HG03175 (cell line): ENCODE measurements at regions not wholly inside any gene's neighbourhood (a gene's known extent, or its start where the extent isn't known, plus 50 kb on each side); places are given as distances from the start of the nearest gene placed in this dataset.

ENCODE experiments used
- ATAC-seq: cut with Tn5 transposase; IDR thresholded peaks from one replicate; pipeline ENCODE4 v1.9.1; 2021; ENCODE audit warnings: mild to moderate bottlenecking, moderate library complexity; ENCODE audit not compliant: unreplicated experiment

DNA sequence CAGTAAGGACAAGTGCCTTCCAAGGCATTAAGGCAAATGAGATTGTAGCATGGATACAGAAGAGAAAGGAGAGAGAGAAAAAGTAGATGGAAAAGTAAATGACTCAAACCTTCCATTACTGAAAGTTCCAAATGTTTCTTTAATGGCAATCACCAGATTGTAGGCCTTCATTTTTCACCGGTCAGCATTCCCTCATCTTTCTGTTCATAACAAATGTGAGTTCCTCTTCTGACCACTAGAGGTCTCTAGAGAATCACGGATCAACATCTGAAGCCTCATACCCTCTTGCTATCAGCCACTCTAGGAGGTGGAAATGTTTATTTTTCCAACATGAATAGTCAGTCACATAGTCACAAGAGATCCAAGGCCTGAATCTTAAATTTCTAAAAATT is 73.6 kb upstream of the RPS23 start:
- peak; percentile 80 for ATAC-seq

DNA sequence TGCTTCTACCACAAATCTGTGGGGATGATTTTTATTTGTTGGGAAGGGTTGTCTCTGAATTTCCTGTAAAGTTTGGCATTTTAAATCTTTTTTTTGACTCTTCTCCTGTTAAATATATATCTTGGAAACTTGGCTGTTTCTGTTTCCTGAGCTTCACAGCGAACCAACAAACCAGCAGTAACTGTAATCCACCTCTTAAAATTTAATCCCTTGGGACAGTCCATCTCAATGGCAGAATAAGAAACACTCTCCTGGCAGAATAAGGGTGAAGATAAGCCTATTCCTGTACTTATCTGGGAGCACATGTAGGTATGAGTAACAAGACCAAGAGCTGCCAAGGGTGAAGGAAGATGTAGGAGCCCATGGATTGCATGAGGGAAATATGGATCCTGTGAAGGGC is 73.1 kb upstream of the RPS23 start:
- ATAC-seq = no peak

DNA sequence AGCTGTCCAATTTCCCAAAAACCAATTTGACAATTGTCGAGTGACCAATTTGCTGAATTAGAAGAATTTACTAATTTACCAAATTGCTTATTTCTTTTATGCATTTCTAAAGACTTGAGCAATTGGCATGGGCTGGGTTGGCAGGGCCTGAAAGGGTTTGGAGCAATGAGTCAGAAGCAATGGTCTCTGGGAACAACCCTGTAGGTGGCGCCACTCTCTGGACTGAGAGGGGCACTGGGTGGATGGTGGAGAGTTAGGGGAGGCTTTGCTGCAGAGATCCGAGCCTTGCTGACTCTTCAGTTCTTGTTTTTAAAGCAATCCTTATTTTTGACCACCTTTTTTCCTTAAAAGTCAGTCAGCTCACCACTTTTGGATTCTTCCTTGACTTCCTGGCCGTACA is 71.5 kb upstream of the RPS23 start:
- ATAC-seq = no peak

DNA sequence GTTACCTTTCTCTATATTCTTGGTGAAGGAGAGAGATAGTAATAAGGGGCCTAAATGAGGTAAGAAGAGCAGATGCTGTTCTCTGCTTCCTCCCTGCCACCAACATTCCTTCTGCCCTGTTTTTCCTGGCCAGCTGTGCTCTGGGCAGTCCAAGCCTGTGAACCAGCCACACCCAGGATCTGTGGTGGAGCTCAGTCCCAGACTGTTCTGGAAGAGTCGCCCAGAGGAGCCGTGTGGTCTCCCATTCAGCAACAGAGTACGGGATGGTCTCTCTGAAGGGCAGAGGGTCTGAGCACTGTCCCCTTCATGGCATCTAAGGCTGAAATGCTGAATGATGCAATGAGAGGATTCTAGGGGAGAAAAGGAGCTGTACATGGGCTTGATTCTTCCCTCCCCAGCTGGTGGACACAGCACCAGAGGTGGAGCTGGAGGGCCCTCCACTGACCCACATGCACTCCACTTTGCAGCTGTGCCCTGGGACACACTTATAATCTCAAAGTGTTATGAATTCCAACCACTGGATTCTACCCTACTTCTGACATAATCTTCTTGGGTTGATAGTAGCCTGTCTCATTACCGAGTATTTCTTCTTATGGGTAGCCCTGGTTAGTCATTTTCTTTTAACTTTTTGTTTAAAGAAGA is 70.8 kb upstream of the RPS23 start:
- no peak for ATAC-seq

DNA sequence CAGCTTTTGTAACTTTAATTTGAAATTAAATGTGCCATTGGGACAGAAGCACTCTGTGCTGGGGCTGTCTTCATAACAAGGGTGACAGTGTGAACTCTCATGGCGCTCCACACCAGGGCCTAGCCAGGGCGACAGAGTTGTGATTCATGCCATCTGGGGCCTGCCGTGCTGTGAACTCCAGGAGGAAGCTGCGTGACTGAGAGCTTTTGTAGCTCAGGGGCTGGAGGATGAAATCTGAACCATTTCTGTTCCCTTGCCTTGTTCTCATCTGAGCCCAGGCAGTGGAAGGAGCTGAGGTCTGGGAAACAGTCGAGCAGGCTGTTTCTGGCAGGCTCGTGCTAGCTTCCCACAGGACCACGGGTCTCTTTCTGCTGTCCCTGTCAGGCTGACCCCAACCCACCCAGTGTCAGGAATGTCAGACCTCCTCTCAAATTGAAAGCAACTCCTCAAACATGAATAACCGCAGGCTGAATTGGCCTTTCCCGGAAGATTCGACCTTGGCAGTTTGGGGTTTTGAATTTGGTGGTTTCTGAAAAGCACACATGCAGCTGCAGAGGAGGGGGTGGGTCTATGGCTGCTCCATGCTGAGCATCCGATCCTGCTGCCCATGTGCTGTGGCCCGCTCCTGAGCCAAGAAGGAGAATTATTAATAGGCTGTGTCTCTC is 69.2 kb upstream of the RPS23 start:
- ATAC-seq = no peak

DNA sequence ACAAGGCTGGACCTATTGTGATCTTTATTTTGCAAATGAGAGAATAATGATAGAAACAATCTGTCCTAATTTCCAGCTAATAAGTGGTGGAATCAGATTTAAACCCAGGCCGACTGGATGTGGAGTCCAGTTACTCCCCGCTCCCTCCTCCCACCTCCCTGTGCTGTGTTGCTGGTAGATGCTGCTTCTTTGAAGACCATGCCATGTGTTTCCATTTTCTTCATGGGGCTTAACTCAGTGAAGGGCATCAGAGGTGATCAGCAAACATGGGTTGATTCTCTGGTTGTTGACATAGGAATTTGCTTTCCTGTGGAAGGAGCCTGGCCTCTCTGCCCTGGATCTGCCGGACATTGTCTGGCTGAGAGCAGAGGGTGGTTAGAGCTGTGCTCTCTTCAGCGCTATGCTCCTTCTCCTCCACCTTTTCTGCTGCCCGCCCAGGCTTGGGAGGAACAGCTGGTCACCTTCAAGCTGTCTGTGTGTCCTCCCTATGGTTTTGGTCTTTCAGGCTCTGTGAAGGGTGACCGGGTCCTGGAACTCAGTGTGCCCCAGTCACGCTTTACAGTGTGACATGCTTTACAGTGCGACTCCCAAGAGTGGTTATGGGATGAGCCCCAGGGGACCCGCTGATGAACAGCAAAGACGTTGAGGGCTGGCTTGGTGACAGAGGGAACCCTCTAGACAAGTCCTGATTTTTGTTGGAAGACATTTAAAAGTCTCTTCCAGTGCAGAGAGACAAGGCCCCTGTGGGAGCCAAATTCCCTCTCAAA is 68.4 kb upstream of the RPS23 start:
- ATAC-seq = no peak

DNA sequence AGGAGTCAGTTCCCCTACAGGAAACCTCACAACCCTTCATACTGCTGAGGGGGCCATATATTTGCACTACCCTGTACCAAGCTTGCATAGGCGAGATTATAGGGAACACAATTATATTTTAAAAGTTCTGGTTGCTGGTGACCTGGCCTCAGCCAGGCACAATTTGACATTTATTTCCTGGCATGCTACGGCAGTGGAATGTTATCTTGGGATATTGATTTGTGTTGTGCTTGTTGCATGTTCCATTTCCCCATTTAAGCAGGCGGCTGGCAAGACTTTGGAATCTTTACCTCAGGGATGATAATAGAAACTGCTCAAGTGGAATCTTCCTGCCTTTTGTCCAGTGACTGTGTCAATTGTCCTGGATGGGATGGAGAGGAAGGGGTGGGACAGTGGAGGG is 67.0 kb upstream of the RPS23 start:
- no peak for ATAC-seq

DNA sequence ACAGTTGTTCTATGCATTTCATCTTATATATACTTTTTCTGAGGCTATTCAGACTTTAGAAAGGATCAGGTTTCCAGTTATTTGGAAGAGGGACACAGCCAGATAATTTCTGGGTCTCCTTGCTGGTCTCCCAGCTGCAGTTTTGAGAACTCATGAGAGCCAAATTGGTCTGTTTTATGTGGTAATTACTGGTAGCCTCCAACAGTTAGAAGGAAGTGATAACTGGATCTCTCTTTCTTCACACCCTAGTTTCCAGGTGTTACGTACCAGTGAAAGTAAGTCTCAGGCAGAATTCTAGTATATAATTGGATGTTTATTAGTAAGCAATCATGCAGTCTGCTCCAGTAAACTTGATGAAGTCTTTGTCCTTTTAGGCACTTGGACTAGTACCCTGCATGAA is 63.2 kb upstream of the RPS23 start:
- no peak for ATAC-seq

DNA sequence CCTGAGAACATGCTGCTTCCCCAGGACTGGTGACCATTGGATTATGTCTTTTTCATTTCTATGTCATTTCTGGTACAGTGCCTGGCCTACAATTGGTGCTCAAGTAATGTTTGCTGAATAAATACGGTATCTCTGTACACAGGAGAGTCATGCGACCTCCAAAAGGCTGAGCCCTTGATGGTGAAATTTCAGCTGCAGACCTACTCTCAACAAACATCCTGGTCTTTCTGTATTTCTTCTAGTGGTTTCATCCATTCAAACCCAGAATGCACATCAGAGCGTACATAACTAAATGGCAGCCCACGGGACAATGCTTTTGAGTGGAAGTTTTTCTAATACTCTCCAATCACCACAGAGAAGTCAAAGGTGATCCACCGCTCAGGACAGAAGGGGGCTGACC is 62.6 kb upstream of the RPS23 start:
- no peak for ATAC-seq

DNA sequence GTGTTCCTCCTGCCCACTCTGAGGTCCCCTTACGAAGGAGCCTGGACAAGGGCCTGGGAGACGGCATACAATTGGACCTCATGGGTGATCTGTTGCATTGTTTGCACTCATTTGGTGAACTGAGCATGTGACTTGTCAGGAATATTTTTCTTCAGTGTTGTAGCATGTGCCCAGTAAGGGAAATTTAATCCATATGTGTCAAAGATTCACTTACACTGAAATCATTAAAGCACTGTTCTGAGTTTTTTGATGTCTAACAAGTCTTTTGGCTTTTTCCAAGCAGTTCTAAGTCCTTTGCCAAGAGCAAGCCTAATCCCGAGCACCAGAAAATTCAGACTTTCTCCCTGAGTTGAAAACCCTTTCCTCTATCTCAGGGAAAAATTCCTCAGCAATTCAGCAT is 61.6 kb upstream of the RPS23 start:
- ATAC-seq = no peak

DNA sequence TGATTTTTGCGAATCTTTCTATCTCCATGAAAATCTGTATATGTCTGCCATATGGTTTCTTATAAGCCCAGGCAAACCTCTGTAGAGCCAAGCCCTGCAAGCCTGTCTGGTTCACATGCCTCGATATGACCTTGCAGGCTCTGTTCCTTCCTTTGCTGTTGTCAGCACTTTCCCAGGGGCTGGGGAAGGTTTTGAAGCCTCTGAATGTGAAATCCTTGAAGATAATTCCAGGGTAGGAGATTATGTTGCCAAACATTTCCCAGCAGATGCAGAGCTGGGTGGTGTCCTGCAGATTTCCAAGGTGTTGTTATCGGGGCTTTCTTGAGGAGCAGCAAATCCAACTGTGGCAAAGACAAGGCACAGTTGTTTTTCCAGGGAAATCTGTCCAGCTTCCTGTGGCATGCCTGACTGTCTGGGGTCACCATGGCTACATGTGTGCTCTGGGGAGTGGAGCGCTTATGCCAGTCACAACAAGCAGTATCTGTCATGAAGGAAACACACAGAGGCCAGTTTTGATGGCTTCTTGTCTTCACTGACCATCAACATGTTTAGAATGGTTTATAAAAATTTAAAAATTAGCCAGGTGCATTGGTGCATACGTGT is 60.7 kb upstream of the RPS23 start:
- no peak for ATAC-seq

DNA sequence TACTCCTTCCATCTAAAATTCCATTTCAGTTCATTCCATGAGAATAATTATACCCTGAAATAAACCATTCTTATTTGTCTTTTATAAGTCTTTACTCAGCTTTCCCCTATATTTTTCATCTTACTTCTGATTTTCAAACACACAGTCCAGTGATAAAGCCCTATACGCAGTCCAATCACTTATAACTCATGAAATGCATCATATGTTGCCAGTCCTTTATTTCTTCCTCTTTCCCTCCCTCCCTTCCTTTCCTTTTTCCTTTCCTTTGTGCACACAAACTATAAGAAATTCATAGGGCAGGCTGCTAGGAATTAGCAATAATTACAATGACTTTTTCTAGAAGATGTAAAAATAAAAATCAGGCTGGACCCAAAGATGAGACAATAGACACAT is 58.8 kb upstream of the RPS23 start:
- ATAC-seq = no peak

DNA sequence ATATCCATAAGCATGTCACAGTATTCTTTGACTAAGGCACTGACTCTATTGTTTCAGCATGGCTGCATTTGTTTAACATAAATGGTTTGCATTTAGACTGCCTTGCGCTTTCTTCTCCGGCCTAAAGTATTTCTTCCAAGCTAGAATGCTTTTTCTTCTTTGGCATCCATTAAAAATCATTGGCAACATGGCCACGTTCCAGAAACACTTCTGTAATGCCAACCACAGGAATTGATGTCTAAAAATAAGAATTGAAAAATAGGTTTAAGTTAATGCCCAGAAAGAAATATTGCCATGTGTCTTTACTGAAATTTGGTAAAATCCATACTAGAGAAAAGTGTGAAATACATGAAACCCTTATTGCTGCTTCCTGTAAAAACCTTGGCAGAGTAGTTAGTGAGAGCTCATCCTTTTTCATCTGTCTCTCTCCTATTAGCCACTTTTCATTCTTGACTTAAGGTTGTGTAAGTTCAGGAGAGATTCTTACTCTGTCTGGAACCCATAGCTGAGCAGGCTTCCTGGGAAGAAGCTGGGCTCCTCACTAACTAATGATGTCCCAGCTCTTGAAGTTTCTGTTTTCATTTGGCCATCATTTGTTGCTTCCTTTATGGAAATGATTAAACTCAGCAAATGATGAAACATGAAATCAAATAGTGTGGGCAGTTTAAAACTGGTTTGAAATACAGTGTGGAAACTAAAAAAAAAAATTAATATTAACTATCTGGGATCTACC is 58.2 kb upstream of the RPS23 start:
- no peak for ATAC-seq

DNA sequence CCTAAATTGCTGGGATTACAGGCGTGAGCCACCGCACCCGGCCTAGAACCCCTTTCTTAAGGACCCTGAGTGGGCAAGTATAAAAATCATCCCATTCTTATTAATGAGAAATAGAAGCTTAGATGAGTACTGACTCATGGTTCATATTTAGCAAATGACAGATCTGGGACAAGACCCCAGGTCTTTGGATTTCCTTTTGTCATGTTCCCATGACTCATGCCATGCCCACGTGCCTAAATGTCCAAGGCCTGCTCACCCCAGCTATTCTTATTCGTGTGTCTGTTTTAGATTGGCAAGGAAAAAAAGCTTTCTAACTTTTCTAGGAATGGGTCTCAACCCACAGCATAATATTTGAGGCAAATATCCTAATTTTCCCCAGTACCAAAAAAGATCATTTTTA is 57.7 kb upstream of the RPS23 start:
- ATAC-seq = no peak

DNA sequence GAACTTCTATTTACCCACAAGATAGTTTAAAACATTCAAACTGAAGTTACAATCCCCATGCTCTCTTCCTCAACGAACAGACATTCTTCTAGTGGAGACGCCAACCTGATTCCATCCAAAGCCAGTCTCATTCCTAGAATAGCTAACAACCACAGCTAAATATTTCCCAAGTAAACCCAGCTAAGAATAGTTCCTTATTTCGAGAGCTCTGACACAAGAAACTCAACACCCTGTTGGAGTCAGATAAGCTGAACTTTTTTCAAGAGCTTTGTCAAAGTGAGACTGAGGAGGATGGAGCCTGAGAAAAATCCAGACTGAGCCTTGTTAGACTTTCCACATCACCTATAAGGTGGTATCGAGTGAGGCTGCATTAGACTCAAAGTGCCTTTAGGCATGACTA is 56.7 kb upstream of the RPS23 start:
- ATAC-seq = no peak

DNA sequence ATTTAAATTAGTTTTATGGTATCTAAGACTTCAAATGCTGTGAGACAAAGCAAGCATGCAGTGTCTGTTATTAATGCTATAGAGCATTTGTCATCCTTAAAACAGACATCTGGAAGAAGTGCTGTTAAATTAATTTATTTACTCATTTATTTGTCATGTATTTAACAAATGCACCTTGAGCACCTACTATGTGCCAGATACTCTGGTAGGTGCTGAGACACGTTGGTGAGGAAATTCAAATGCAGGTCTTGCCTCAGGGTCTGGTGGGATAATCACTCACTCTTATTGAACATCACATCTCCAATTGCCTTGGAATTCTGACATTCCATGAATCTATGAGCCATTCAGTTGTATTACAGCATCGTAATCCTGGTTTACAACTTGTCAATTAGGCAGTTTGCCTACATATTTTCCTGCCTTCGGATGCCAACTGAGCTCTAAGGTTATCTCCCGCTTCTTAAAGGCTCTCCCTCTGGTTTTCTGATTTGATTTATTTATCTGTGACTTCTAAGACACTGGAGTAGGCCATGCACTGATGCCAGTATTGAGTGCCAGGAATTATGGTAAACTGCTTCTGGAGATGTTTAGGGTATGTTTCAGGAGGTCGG is 56.0 kb upstream of the RPS23 start:
- no peak for ATAC-seq

DNA sequence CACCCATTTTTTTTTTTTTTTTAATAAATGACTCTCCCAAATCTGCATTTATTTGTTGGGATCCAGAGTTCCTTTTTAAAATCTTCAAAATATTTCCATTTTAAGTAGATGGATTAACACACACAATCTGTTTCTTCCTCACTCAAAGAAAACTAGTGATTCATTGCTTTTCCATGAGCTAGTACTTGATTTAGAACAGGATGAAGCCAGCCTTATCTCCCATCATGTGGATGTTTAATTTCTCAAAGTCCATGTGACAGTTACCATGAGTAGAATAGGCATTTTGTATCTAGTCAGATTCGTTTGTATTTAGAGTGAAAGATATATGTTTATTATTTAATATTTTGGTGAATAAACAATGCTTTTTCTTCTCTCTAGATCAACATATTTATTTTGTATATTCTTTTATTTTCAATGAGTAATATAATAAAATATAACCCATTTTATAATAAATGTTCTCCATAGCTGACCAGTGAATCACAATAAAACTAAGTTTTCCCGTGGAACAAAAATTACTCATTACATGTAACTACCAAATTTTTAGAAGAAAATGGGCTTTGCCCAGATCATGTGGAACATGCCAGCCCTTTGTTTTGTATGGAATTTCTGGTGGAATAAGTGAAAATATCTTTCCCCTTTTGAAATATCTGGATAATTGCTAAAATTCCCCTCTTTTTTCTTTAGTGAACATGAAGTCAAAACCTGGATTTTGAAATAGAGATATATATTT is 54.9 kb upstream of the RPS23 start:
- ATAC-seq = no peak

DNA sequence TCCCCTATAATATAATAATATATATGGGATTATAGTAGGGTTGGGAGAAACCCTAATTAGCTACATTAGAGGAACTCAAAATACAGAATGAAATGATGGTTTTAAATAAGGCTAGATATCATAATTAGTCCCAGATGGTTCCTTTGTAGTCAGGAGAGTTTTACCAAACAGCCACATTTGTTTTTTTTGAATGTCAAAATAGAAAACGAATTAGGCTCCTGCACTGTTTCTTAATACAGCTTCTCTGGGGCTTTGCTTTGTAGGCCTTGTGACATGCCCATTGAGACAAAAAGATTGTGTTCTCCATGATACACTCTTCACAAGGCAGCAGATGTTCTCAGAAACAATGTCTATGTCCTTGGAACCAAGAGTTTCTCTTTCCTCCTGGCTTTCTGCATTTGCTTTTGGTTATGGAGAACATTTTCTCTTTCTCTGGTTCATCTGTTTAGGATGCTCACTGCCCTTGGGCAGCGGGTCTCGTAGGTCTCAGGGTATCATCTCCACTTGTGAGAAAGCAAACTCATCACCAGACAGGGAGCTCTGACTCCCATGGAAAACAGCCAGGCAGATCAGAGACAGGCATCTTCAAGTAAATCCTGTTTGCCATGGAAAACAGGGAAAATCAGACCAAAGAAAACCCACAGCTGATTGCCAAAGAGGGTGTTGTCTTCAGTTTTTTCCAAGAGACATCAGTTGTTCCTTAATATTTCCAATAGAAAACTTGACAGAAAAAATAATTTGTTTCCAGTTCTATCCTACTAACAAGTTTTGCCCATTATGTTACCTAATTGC is 54.1 kb upstream of the RPS23 start:
- no peak for ATAC-seq

DNA sequence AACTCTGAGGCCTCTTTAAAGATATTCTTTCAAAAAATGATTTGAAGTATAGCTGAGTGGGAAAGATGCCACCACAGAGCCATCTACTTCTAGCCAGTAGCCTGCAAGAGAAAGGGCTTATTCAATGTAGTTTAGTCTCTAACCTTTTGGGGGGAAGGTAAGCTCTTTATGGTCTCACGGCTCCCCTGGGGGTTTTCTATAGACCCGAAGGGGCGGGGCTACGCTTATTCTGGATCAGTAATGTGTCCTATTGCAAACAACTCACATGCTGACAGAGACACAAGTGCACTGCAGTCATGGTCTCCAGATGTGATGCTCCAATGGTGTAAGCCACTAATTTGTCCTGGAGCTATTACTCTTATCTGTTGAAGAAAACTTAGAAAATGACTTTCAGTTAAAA is 53.4 kb upstream of the RPS23 start:
- ATAC-seq = no peak
